Neural cell (in vitro differentiated cells): ENCODE measurements at regions not wholly inside any gene's neighbourhood (a gene's known extent, or its start where the extent isn't known, plus 50 kb on each side); places are given as distances from the start of the nearest gene placed in this dataset.

Source experiments
- CTCF ChIP-seq: fragments of 450-650 bp; IDR thresholded peaks from 2 replicates; pipeline ENCODE4 v1.5.1; 2014; ENCODE audit warnings: antibody characterized with exemption, mild to moderate bottlenecking, moderate library complexity; ENCODE audit not compliant: poor library complexity, severe bottlenecking
- EP300 ChIP-seq: fragments of 450-650 bp; conservative IDR thresholded peaks from 2 replicates; pipeline ENCODE4 v1.6.1; 2014; ENCODE audit warnings: antibody characterized with exemption, mild to moderate bottlenecking, moderate library complexity; ENCODE audit not compliant: poor library complexity, severe bottlenecking
- EZH2 ChIP-seq: fragments of 200-600, 300-800 bp; shearing (Covaris generic), sonication (generic); IDR thresholded peaks from 2 replicates; pipeline ENCODE4 v1.6.1; 2014; ENCODE audit warnings: antibody characterized with exemption, low read length, borderline replicate concordance, mild to moderate bottlenecking; ENCODE audit not compliant: insufficient read depth, poor library complexity, severe bottlenecking
- MXI1 ChIP-seq: fragments of 450-650 bp; conservative IDR thresholded peaks from 2 replicates; pipeline ENCODE4 v1.6.1; 2014; ENCODE audit warnings: antibody characterized with exemption, mild to moderate bottlenecking; ENCODE audit not compliant: poor library complexity, severe bottlenecking
- POLR2AphosphoS5 ChIP-seq: IDR thresholded peaks from 2 replicates; pipeline ENCODE4 v1.6.1; 2012
- RAD21 ChIP-seq: fragments of 450-650 bp; conservative IDR thresholded peaks from 2 replicates; pipeline ENCODE4 v1.6.1; 2014; ENCODE audit warnings: antibody characterized with exemption, mild to moderate bottlenecking, moderate library complexity
- REST ChIP-seq: IDR thresholded peaks from 2 replicates; pipeline ENCODE4 v1.6.1; 2012; ENCODE audit warnings: borderline replicate concordance
- SMC3 ChIP-seq: fragments of 450-650 bp; conservative IDR thresholded peaks from 2 replicates; pipeline ENCODE4 v1.6.1; 2014; ENCODE audit warnings: antibody characterized with exemption, mild to moderate bottlenecking, moderate library complexity; ENCODE audit not compliant: poor library complexity

GRCh38 chrX:98523521-98523920 lies 1639.8 kb downstream of the RPA4 start:
- no peak for TF ChIP-seq CTCF
- no peak for TF ChIP-seq RAD21
- no peak for TF ChIP-seq POLR2AphosphoS5
- no peak for TF ChIP-seq EZH2
- TF ChIP-seq REST = no peak
- no peak for TF ChIP-seq EP300
- no peak for TF ChIP-seq MXI1
- TF ChIP-seq SMC3 = no peak
